Stimulated activated naive B cell treated with anti-CD40 and anti-IgM and Interleukin-4, amounts not matched to agents 10 μg/mL and 1 μg/mL and 100 μg/mL, for 72 hours (primary cell): ENCODE measurements at regions not wholly inside any gene's neighbourhood (a gene's known extent, or its start where the extent isn't known, plus 50 kb on each side); places are given as distances from the start of the nearest gene placed in this dataset.
"Not testable (repeated sequence)": the region's sequence is repeated elsewhere in the genome, so short reads cannot be mapped to it uniquely, and the experiment has no call there.

Experiments
- ATAC-seq, 2 donors: fragments of 150-1000 bp; cut with Tn5 transposase; replicated peaks; 2 replicates each; pipeline ENCODE4 v1.10.0; 2021; ENCODE audit warnings: moderate library complexity in 1 of 2
- DNase-seq: peaks from one replicate; pipeline ENCODE4 v3.0.0; 2021
- H3K27ac Mint-ChIP-seq: one replicate; pipeline ENCODE4 v1.8.0; 2022; ENCODE audit warnings: mild to moderate bottlenecking, mixed read lengths
- H3K27me3 Mint-ChIP-seq, 2 donors: one replicate each; pipeline ENCODE4 v1.8.0; 2022; ENCODE audit warnings: mixed read lengths in 2 of 2
- H3K36me3 Mint-ChIP-seq, 2 donors: one replicate each; pipeline ENCODE4 v1.8.0; 2022; ENCODE audit warnings: mixed read lengths in 2 of 2, mild to moderate bottlenecking in 1 of 2
- H3K4me1 Mint-ChIP-seq, 2 donors: one replicate each; pipeline ENCODE4 v1.8.0; 2022; ENCODE audit warnings: mixed read lengths in 2 of 2, mild to moderate bottlenecking in 1 of 2
- H3K4me3 Mint-ChIP-seq, 2 donors: one replicate each; pipeline ENCODE4 v1.8.0; 2022; ENCODE audit warnings: mild to moderate bottlenecking in 2 of 2, mixed read lengths in 2 of 2, moderate library complexity in 1 of 2
- H3K9me3 Mint-ChIP-seq, 2 donors: one replicate each; pipeline ENCODE4 v1.8.0; 2022; ENCODE audit warnings: mixed read lengths in 2 of 2, mild to moderate bottlenecking in 1 of 2

GRCh38 chr17:70936724-70937123, 767.4 kb downstream of the KCNJ2 start:
- no peak for DNase-seq
- no peak overlapping the region for H3K4me3 Mint-ChIP-seq
- no peaks in the 10 kb centered on the region for H3K27me3 Mint-ChIP-seq
- H3K36me3 Mint-ChIP-seq: no peaks in the 10 kb centered on the region
- no peak for ATAC-seq
- H3K4me1 Mint-ChIP-seq: no peaks in the 10 kb centered on the region
- no peak overlapping the region for H3K27ac Mint-ChIP-seq
- peaks cover 0 to 2% of the 10 kb centered on the region in 2 donors for H3K9me3 Mint-ChIP-seq

DNA sequence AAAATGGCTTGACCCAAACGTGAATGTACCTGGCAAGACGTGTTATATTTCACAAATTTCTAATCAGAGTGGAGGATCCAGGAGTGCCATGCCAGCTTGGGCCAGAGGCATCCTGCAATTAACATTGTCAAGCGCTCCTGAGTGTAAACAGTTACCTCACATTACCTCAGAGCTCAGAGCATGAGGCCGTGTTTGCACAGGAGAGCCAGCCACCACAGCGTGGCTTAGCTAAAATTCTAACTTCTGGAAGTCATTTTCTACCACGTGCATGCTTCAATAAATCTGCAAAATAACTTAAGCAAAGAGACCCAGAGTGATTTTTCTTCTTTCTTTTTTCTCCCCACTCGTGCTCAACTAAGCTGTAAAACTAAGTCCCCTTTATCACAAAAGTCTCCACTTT, 769.0 kb downstream of the KCNJ2 start:
- DNase-seq: no peak
- no peak for ATAC-seq
- Mint-ChIP-seq H3K9me3 (peaks cover 0 to 2% of the 10 kb centered on the region in 2 donors), H3K27ac (no peak overlapping the region), H3K27me3 (no peaks in the 10 kb centered on the region), H3K4me1 (no peaks in the 10 kb centered on the region), H3K36me3 (no peaks in the 10 kb centered on the region), H3K4me3 (no peak overlapping the region)

GRCh38 chr17:70945386-70945785, 776.1 kb downstream of the KCNJ2 start:
- Mint-ChIP-seq H3K36me3 (no peaks in the 10 kb centered on the region), H3K4me1 (no peaks in the 10 kb centered on the region), H3K27ac (no peak overlapping the region), H3K9me3 (peaks cover 3 to 7% of the 10 kb centered on the region in 2 donors), H3K4me3 (no peak overlapping the region), H3K27me3 (no peaks in the 10 kb centered on the region)
- no peak for ATAC-seq
- DNase-seq: no peak

DNA sequence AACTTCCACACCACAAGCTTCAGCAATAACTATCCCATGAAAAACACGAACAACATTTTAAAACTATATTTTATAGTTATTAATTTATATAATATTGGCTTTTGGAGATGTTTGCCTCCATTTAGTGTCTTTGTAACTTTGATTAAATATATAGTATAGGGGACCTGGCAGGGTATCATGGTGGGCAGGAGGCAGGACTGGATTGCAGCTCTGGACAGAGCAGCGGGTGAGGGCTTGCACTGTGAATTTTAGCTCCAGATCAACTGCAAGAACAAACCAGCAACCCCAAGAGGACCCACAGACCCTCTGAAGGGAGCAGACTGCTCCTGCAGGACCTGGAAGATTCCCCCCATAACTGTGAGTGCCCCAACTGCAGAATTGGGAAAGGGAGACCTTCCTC, 777.9 kb downstream of the KCNJ2 start:
- Mint-ChIP-seq H3K4me3 (no peak overlapping the region), H3K9me3 (peaks cover 8 to 16% of the 10 kb centered on the region in 2 donors), H3K4me1 (no peaks in the 10 kb centered on the region), H3K27me3 (no peaks in the 10 kb centered on the region), H3K36me3 (no peaks in the 10 kb centered on the region), H3K27ac (no peak overlapping the region)
- ATAC-seq (no peak), DNase-seq (no peak)

GRCh38 chr17:70947636-70948565, 778.6 kb downstream of the KCNJ2 start:
- H3K9me3 Mint-ChIP-seq: peaks cover 13 to 23% of the 10 kb centered on the region in 2 donors
- H3K27me3 Mint-ChIP-seq: no peaks in the 10 kb centered on the region
- no peaks in the 10 kb centered on the region for H3K36me3 Mint-ChIP-seq
- DNase-seq (no peak), ATAC-seq (no peak)
- no peak overlapping the region for H3K4me3 Mint-ChIP-seq
- no peak overlapping the region for H3K27ac Mint-ChIP-seq
- H3K4me1 Mint-ChIP-seq: no peaks in the 10 kb centered on the region

DNA sequence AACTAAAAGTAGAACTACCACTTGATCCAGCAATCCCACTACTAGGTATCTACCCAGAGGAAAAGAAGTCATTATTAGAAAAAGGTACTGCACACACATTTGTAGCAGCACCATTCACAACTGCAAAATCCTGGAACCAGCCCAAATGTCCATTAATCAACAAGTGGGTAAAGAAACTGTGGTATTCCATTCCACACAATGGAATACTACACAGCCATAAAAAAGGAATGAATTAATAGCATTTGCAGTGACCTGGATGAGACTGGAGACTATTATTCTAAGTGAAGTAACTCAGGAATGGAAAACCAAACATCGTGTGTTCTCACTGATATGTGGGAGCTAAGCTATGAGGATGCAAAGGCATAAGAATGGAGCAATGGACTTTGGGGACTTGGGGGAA, 783.8 kb downstream of the KCNJ2 start:
- H3K4me1 Mint-ChIP-seq, ATAC-seq, DNase-seq, H3K27me3 Mint-ChIP-seq, H3K4me3 Mint-ChIP-seq, H3K27ac Mint-ChIP-seq, H3K36me3 Mint-ChIP-seq: not testable (repeated sequence)
- peaks cover 15 to 21% of the 10 kb centered on the region in 2 donors for H3K9me3 Mint-ChIP-seq

- Mint-ChIP-seq H3K9me3 (peaks cover 14 to 18% of the 10 kb centered on the region in 2 donors), H3K27ac (no peak overlapping the region), H3K27me3 (no peaks in the 10 kb centered on the region), H3K36me3 (no peaks in the 10 kb centered on the region), H3K4me1 (no peaks in the 10 kb centered on the region), H3K4me3 (no peak overlapping the region)
- ATAC-seq (no peak), DNase-seq (no peak)
These were observed 786.1 kb downstream of the KCNJ2 start for GRCh38 chr17:70955441-70955840.

- DNase-seq: no peak
- H3K27ac Mint-ChIP-seq: no peak overlapping the region
- no peaks in the 10 kb centered on the region for H3K27me3 Mint-ChIP-seq
- no peaks in the 10 kb centered on the region for H3K4me1 Mint-ChIP-seq
- ATAC-seq: no peak
- no peak overlapping the region for H3K4me3 Mint-ChIP-seq
- peaks cover 11 to 14% of the 10 kb centered on the region in 2 donors for H3K9me3 Mint-ChIP-seq
- H3K36me3 Mint-ChIP-seq: no peaks in the 10 kb centered on the region
These were observed 787.4 kb downstream of the KCNJ2 start for GRCh38 chr17:70956726-70957125.

- DNase-seq (no peak), ATAC-seq (no peak)
These were observed 792.0 kb downstream of the KCNJ2 start for GRCh38 chr17:70961341-70961740.

DNA sequence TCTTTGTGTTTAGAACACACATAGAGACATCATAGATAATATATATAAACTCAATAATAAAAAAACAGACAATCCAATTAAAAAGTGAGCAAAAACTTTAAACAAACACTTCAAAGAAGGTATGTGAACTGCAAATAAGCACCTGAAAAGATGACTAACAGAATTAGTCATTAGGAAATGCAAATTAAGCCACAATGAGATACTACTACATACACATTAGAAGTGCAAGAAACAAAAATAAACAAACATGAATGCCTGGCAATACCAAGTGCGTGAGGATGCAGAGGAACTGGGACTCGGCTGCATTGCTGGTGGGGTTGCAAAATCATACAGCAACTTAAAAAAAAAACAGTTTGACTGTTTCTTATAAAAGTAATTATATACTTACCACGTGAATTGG, 799.0 kb downstream of the KCNJ2 start:
- peaks cover 4% of the 10 kb centered on the region in 2 donors for H3K9me3 Mint-ChIP-seq
- no peaks in the 10 kb centered on the region for H3K4me1 Mint-ChIP-seq
- H3K27me3 Mint-ChIP-seq: no peaks in the 10 kb centered on the region
- no peak overlapping the region for H3K4me3 Mint-ChIP-seq
- H3K27ac Mint-ChIP-seq: no peak overlapping the region
- no peak for ATAC-seq
- no peaks in the 10 kb centered on the region for H3K36me3 Mint-ChIP-seq
- DNase-seq: no peak

More at GRCh38 chr17:70961341-70961740, 792.0 kb downstream of the KCNJ2 start:
- H3K27me3 Mint-ChIP-seq: no peaks in the 10 kb centered on the region
- H3K36me3 Mint-ChIP-seq: no peaks in the 10 kb centered on the region
- H3K9me3 Mint-ChIP-seq: peaks cover 0 to 2% of the 10 kb centered on the region in 2 donors
- H3K4me3 Mint-ChIP-seq: no peak overlapping the region
- no peaks in the 10 kb centered on the region for H3K4me1 Mint-ChIP-seq
- H3K27ac Mint-ChIP-seq: no peak overlapping the region

DNA sequence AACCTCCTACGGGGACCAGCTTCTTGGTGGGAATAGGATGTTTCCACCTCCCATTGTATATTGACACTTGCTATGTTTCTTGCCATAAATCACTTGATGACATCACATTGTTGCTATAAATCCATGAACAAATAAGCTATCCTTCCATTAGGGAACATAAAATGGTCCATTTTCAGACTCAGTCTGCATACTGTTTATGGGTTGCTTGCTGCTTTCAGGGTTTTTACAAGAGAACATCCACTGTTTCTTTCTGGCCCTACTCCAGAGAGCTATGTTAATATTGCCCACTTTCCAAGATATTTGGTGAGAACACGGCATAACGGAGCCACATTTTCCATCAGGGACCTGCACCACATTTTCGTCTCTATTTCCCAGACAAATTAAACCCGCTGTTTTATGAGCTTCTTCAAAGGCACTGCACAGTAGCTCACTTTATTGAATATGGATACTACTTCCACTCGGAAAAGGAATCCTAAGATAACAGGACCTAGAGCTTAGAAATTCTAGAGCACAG, 800.2 kb downstream of the KCNJ2 start:
- DNase-seq (no peak), ATAC-seq (no peak)
- Mint-ChIP-seq H3K4me3 (no peak overlapping the region), H3K4me1 (no peaks in the 10 kb centered on the region), H3K36me3 (no peaks in the 10 kb centered on the region), H3K27me3 (no peaks in the 10 kb centered on the region), H3K27ac (no peak overlapping the region), H3K9me3 (peaks cover 4% of the 10 kb centered on the region in 2 donors)

GRCh38 chr17:70976447-70976846, 807.1 kb downstream of the KCNJ2 start:
- ATAC-seq: no peak
- no peaks in the 10 kb centered on the region for H3K27me3 Mint-ChIP-seq
- no peak overlapping the region for H3K27ac Mint-ChIP-seq
- peaks cover 8 to 9% of the 10 kb centered on the region in 2 donors for H3K9me3 Mint-ChIP-seq
- H3K4me1 Mint-ChIP-seq: no peaks in the 10 kb centered on the region
- no peaks in the 10 kb centered on the region for H3K36me3 Mint-ChIP-seq
- DNase-seq: no peak
- no peak overlapping the region for H3K4me3 Mint-ChIP-seq

DNA sequence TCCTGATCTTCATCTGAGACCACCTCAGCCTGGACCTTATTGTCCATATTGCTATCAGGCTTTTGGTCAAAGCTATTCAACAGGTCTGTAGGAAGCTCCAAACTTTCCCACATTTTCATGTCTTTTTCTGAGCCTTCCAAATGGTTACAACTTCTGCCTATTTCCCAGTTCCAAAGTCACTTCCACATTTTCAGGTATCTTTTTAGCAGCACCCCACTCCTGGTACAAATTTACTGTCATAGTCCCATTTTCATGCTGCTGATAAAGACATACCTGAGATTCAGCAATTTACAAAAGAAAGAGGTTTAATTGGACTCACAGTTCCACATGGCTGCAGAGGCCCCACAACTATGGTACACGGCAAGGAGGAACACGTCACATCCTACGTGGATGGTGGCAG, 815.5 kb downstream of the KCNJ2 start:
- DNase-seq (no peak), ATAC-seq (no peak)
- no peak overlapping the region for H3K4me3 Mint-ChIP-seq
- no peak overlapping the region for H3K27ac Mint-ChIP-seq
- H3K36me3 Mint-ChIP-seq: no peaks in the 10 kb centered on the region
- H3K4me1 Mint-ChIP-seq: no peaks in the 10 kb centered on the region
- H3K27me3 Mint-ChIP-seq: no peaks in the 10 kb centered on the region
- H3K9me3 Mint-ChIP-seq: peaks cover 12 to 16% of the 10 kb centered on the region in 2 donors

GRCh38 chr17:70987867-70988340, 818.6 kb downstream of the KCNJ2 start:
- no peak overlapping the region for H3K27ac Mint-ChIP-seq
- DNase-seq (no peak), ATAC-seq (peak; percentile 33 to 52)
- peaks cover 15 to 20% of the 10 kb centered on the region in 2 donors for H3K9me3 Mint-ChIP-seq
- H3K4me1 Mint-ChIP-seq: no peaks in the 10 kb centered on the region
- no peaks in the 10 kb centered on the region for H3K36me3 Mint-ChIP-seq
- no peaks in the 10 kb centered on the region for H3K27me3 Mint-ChIP-seq
- H3K4me3 Mint-ChIP-seq: no peak overlapping the region

GRCh38 chr17:70988622-70989021, 819.3 kb downstream of the KCNJ2 start:
- H3K4me1 Mint-ChIP-seq: no peaks in the 10 kb centered on the region
- ATAC-seq: no peak
- H3K9me3 Mint-ChIP-seq: peaks cover 12 to 20% of the 10 kb centered on the region in 2 donors
- H3K36me3 Mint-ChIP-seq: no peaks in the 10 kb centered on the region
- DNase-seq: no peak
- H3K4me3 Mint-ChIP-seq: no peak overlapping the region
- H3K27ac Mint-ChIP-seq: no peak overlapping the region
- H3K27me3 Mint-ChIP-seq: no peaks in the 10 kb centered on the region
